ACC112 (cell line): ENCODE measurements at regions not wholly inside any gene's neighbourhood (a gene's known extent, or its start where the extent isn't known, plus 50 kb on each side); places are given as distances from the start of the nearest gene placed in this dataset.

Experiments
- H2AFZ ChIP-seq: fragments of 200-600 bp; sonication (generic); one replicate; pipeline ENCODE4 v1.6.0; 2017; ENCODE audit warnings: antibody characterized with exemption, low read length; ENCODE audit not compliant: unreplicated experiment
- H3K27ac ChIP-seq: fragments of 200-600 bp; sonication (generic); 2 replicates; pipeline ENCODE4 v1.5.1; 2014; ENCODE audit warnings: low read depth, mild to moderate bottlenecking, antibody characterized with exemption, low read length, moderate library complexity
- H3K27me3 ChIP-seq: fragments of 200-600 bp; sonication (generic); 2 replicates; pipeline ENCODE4 v1.6.1; 2014; ENCODE audit warnings: mild to moderate bottlenecking, antibody characterized with exemption, low read length, moderate library complexity, mixed read lengths; ENCODE audit not compliant: insufficient read depth
- H3K36me3 ChIP-seq: fragments of 200-600 bp; sonication (generic); 2 replicates; pipeline ENCODE4 v1.6.1; 2016; ENCODE audit warnings: mild to moderate bottlenecking, antibody characterized with exemption, low read length, moderate library complexity, mixed read lengths; ENCODE audit not compliant: insufficient read depth
- H3K4me1 ChIP-seq: fragments of 200-600 bp; sonication (generic); one replicate; pipeline ENCODE4 v1.6.1; 2016; ENCODE audit warnings: low read length, mixed read lengths; ENCODE audit not compliant: insufficient read depth, unreplicated experiment, control insufficient read depth
- H3K4me3 ChIP-seq: fragments of 200-600 bp; sonication (generic); 2 replicates; pipeline ENCODE4 v1.5.1; 2014; ENCODE audit warnings: mild to moderate bottlenecking, low read depth, low read length
- H3K79me2 ChIP-seq: fragments of 200-600 bp; sonication (generic); one replicate; pipeline ENCODE4 v1.6.0; 2016; ENCODE audit warnings: low read length; ENCODE audit not compliant: control insufficient read depth, unreplicated experiment, insufficient read depth

DNA sequence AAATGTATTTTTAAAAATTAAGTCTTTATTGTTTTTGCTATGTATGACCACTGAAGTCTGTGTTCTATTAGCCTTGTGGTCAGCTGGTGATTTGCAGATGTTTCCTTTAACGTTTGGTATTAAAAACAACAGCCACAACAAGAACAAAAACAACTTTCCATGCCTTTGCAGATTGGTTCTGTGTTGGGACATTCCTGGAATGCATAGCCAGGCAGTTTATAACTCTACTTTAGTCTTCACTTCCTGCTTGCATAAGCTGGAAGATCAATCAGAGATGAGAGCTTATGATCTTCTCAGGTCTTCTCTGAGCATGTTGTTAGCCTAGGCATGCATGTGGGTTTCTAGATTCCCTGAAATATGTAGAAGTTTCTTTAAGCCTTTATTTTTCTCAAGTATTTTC lies 58.9 kb upstream of the SEMA3C start:
- no peak overlapping the region for H3K4me3 ChIP-seq
- H3K27ac ChIP-seq = no peak overlapping the region
- no peaks in the 10 kb centered on the region for H3K27me3 ChIP-seq
- no peaks in the 10 kb centered on the region for H3K4me1 ChIP-seq
- no peak overlapping the region for H2AFZ ChIP-seq
- no peaks in the 10 kb centered on the region for H3K36me3 ChIP-seq
- H3K79me2 ChIP-seq = no peaks in the 10 kb centered on the region

DNA sequence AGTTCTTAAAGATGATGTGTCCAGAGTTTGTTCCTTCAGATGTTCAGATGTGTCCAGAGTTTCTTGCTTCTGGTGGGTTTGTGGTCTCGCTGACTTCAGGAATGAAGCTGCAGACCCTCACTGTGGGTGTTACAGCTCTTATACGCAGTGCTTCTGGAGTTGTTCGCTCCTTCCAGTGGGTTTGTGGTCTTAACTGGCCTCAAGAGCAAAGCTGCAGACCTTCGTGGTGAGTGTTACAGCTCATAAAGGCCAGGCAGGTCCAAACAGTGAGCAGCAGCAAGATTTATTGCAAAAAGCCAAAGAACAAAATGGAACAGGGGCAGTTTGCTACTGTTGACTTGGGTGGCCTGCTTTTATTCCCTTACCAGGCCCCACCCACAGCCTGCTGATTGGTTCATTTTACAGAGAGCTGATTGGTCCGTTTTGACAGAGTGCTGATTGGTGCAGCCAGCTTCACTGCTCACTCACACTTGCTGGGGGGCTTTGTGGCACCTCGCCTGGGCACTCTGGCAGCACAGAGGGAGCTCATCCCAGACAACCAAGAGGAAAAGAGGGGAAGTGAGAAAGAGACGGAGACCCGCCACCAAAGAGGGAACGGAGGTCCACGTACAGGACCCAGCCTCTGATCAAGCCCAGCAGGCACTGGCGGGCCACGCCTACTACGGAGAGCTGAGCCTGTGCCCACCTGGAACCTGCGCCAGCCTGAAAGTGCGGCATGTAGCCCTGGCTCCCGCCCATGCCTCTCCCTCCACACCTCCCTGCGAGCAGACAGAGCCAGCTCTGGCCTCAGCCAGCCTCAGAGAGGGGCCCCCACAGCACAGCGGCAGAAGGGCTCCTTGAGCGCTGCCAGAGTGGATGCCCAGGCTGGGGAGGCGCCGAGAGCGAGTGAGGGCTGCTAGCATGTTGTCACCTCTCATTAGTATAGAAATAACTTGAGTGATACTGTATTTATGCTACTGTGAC lies 55.8 kb upstream of the SEMA3C start:
- Histone ChIP-seq H3K4me1 (no peaks in the 10 kb centered on the region), H2AFZ (no peak overlapping the region), H3K27ac (no peak overlapping the region), H3K27me3 (no peaks in the 10 kb centered on the region), H3K36me3 (no peaks in the 10 kb centered on the region), H3K79me2 (no peaks in the 10 kb centered on the region), H3K4me3 (no peak overlapping the region)

DNA sequence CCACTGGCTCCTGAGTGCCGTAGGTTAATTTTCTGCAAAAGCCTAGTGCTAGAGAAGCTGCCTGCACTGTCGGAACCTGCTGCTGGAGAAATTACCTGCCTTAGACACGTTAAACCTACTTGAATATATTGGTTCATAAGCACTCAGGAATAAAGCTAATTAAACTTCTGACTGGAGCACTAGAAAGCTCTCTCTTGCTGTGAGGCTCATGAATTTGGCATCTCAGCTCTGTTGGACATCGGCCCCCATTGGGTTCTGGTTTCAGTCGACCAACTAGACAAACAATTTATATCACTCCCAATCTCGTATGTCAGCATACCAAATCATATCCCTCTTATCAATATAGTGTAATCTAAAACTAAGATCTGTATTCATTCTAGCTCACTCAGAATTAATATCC lies 52.4 kb upstream of the SEMA3C start:
- Histone ChIP-seq H3K79me2 (no peaks in the 10 kb centered on the region), H3K27me3 (no peaks in the 10 kb centered on the region), H3K4me3 (no peak overlapping the region), H3K4me1 (no peaks in the 10 kb centered on the region), H3K36me3 (no peaks in the 10 kb centered on the region), H3K27ac (no peak overlapping the region), H2AFZ (no peak overlapping the region)
